ENCODE measurements at regions not wholly inside any gene's neighbourhood (a gene's known extent, or its start where the extent isn't known, plus 50 kb on each side); places are given as distances from the start of the nearest gene placed in this dataset.

GRCh38 chr2:7738596-7738995 lies 821.4 kb downstream of the RNF144A start:
- RAD21 ChIA-PET (ENCODE audit: low non-redundant PET in 1 of 2, low total read pairs in 2 of 2, uncharacterized antibody in 2 of 2, unreplicated experiment in 2 of 2): no interaction called here
- POLR2A ChIA-PET: no interaction called here
- Histone ChIP-seq H3K9me3 (ENCODE audit: control insufficient read depth in 1 of 2, insufficient read depth in 1 of 2, low read depth in 1 of 2, low read length in 2 of 2) (no peaks in the 10 kb centered on the region), H3K79me2 (ENCODE audit: insufficient read depth, low read length) (no peaks in the 10 kb centered on the region), H3K27me3 (ENCODE audit: insufficient read depth, low read length) (no peaks in the 10 kb centered on the region), H3K9ac (ENCODE audit: low read length) (no peak overlapping the region), H2AFZ (ENCODE audit: low read depth, low read length, poor library complexity, severe bottlenecking) (no peak overlapping the region), H3K4me2 (ENCODE audit: low read length) (no peak overlapping the region), H3K4me1 (ENCODE audit: control insufficient read depth in 1 of 2, insufficient read depth in 2 of 2, low read length in 2 of 2) (no peaks in the 10 kb centered on the region), H3K9me2 (ENCODE audit: insufficient read depth) (no peaks in the 10 kb centered on the region), H3K4me3 (replicated peaks in 1 of 2; ENCODE audit: low read depth in 1 of 2, low read length in 2 of 2) (no peak overlapping the region), H4K20me1 (ENCODE audit: insufficient read depth) (no peaks in the 10 kb centered on the region), H3K36me3 (ENCODE audit: control insufficient read depth in 1 of 2, insufficient read depth in 2 of 2, low read length in 2 of 2) (no peaks in the 10 kb centered on the region), H3K27ac (ENCODE audit: low read depth, low read length) (no peak overlapping the region)
- CTCF ChIA-PET: no interaction called here
- intact Hi-C loops (cut with micrococcal nuclease): no loop called here
- BruUV-seq (replicated peaks): no TSS peak
- no peak for DNase-seq (ENCODE audit: low read depth, low spot score)
- TF ChIP-seq TCF7L2 (IDR thresholded peaks at IDR 0.05; ENCODE audit: borderline replicate concordance, extremely low read depth, insufficient read depth, insufficient read length) (no peak), EZH2 (IDR thresholded peaks at IDR 0.05) (no peak), CEBPB (IDR thresholded peaks at IDR 0.05; ENCODE audit: low read depth) (no peak), SRF (IDR thresholded peaks at IDR 0.05; ENCODE audit: low read depth) (no peak), MAX (IDR thresholded peaks at IDR 0.05) (no peak), FOSL1 (IDR thresholded peaks at IDR 0.05; ENCODE audit: low read depth) (no peak), SIN3A (IDR thresholded peaks at IDR 0.05; ENCODE audit: low read depth) (no peak)
- TF ChIP-seq, protein P1, sequence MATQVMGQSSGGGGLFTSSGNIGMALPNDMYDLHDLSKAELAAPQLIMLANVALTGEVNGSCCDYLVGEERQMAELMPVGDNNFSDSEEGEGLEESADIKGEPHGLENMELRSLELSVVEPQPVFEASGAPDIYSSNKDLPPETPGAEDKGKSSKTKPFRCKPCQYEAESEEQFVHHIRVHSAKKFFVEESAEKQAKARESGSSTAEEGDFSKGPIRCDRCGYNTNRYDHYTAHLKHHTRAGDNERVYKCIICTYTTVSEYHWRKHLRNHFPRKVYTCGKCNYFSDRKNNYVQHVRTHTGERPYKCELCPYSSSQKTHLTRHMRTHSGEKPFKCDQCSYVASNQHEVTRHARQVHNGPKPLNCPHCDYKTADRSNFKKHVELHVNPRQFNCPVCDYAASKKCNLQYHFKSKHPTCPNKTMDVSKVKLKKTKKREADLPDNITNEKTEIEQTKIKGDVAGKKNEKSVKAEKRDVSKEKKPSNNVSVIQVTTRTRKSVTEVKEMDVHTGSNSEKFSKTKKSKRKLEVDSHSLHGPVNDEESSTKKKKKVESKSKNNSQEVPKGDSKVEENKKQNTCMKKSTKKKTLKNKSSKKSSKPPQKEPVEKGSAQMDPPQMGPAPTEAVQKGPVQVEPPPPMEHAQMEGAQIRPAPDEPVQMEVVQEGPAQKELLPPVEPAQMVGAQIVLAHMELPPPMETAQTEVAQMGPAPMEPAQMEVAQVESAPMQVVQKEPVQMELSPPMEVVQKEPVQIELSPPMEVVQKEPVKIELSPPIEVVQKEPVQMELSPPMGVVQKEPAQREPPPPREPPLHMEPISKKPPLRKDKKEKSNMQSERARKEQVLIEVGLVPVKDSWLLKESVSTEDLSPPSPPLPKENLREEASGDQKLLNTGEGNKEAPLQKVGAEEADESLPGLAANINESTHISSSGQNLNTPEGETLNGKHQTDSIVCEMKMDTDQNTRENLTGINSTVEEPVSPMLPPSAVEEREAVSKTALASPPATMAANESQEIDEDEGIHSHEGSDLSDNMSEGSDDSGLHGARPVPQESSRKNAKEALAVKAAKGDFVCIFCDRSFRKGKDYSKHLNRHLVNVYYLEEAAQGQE (IDR thresholded peaks at IDR 0.05; ENCODE audit: low read depth): no peak
- no peak for ATAC-seq
